ENCODE measurements at regions not wholly inside any gene's neighbourhood (a gene's known extent, or its start where the extent isn't known, plus 50 kb on each side); places are given as distances from the start of the nearest gene placed in this dataset.

DNA sequence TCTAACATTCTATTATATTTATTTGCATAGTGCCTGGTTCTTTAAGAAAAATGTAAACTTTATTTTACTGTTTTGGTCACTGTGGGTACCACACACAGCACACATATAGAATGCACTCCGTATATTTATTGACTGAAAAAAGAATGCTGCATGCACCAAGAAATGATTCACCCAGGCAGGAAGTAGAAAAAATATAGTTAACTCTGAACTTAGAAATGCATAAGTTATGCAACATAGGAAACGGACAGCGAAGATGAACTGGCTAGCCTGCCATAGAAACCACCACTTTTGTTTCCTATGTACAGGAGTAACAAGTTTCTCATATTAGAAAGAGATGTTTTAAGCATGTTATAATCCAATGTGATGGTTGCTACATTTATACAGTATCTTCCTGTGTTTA is 635.8 kb downstream of the DSC3 start:
- Histone ChIP-seq H3K4me3 (ENCODE audit: low read depth, low read length) (no peak overlapping the region), H3K27ac (ENCODE audit: extremely low read depth, low read depth, low read length) (no peak overlapping the region), H3K9me3 (ENCODE audit: control insufficient read depth, insufficient read depth, low read depth, low read length) (no peaks in the 10 kb centered on the region), H3K36me3 (ENCODE audit: control insufficient read depth in 2 of 2, insufficient read depth in 1 of 2, low read length in 2 of 2) (no peaks in the 10 kb centered on the region), H3K4me1 (ENCODE audit: control insufficient read depth, insufficient read depth, low read length) (no peaks in the 10 kb centered on the region)
- ChIA-PET POLR2A (no interaction called here), CTCF (no interaction called here)
- TF ChIP-seq ZNF521 (tag by site-specific recombination; IDR thresholded peaks at IDR 0.05): no peak
- TF ChIP-seq ZEB2 (tag by site-specific recombination; IDR thresholded peaks at IDR 0.05): no peak
- no peak for TF ChIP-seq ZNF18 (tag by site-specific recombination; IDR thresholded peaks at IDR 0.05)
- no peak for TF ChIP-seq GLI2 (tag by site-specific recombination; IDR thresholded peaks at IDR 0.05; ENCODE audit: borderline replicate concordance, low read depth)
- no peak for TF ChIP-seq ZIC2 (tag by site-specific recombination; IDR thresholded peaks at IDR 0.05)
- TF ChIP-seq, protein P1, sequence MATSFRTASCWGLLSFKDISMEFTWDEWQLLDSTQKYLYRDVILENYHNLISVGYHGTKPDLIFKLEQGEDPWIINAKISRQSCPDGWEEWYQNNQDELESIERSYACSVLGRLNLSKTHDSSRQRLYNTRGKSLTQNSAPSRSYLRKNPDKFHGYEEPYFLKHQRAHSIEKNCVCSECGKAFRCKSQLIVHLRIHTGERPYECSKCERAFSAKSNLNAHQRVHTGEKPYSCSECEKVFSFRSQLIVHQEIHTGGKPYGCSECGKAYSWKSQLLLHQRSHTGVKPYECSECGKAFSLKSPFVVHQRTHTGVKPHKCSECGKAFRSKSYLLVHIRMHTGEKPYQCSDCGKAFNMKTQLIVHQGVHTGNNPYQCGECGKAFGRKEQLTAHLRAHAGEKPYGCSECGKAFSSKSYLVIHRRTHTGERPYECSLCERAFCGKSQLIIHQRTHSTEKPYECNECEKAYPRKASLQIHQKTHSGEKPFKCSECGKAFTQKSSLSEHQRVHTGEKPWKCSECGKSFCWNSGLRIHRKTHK (tag by site-specific recombination; IDR thresholded peaks at IDR 0.05): no peak
- no peak for TF ChIP-seq HOXA7 (CRISPR knock-in tag; IDR thresholded peaks at IDR 0.05; ENCODE audit: borderline replicate concordance)
- no peak for TF ChIP-seq ZNF677 (tag by site-specific recombination; IDR thresholded peaks at IDR 0.05)
- TF ChIP-seq YY1 (tag by site-specific recombination; IDR thresholded peaks at IDR 0.05): no peak
- no peak for TF ChIP-seq ZNF214 (tag by site-specific recombination; IDR thresholded peaks at IDR 0.05; ENCODE audit: borderline replicate concordance)

DNA sequence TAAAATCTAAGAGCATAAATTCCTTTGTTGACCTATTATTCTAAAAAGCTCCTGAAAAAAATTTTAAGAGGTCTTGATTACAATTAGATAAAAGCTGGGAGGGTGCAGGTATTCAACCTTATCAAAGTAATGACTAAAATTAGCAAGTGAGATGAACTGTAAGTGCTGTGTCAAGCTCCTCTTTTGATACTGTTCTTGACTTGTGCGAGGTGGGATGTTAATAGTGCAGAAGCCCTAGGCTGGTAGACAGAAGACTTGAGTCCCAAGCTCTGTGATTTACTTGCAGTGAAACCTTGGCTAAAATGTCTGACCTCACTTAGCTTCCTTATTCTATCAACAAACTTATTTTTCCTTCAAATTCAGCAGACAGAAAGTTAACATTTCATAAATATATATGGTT is 637.5 kb downstream of the DSC3 start:
- Histone ChIP-seq H3K4me3 (ENCODE audit: low read depth, low read length) (no peak overlapping the region), H3K4me1 (ENCODE audit: control insufficient read depth, insufficient read depth, low read length) (no peaks in the 10 kb centered on the region), H3K36me3 (ENCODE audit: control insufficient read depth in 2 of 2, insufficient read depth in 1 of 2, low read length in 2 of 2) (no peaks in the 10 kb centered on the region), H3K27ac (ENCODE audit: extremely low read depth, low read depth, low read length) (no peak overlapping the region), H3K9me3 (ENCODE audit: control insufficient read depth, insufficient read depth, low read depth, low read length) (no peaks in the 10 kb centered on the region)
- ChIA-PET POLR2A (no interaction called here), CTCF (no interaction called here)
- no peak for TF ChIP-seq ZSCAN23 (tag by site-specific recombination; IDR thresholded peaks at IDR 0.05)
- no peak for TF ChIP-seq ZNF148 (tag by site-specific recombination; IDR thresholded peaks at IDR 0.05; ENCODE audit: borderline replicate concordance)
- TF ChIP-seq ZNF174 (tag by site-specific recombination; IDR thresholded peaks at IDR 0.05): no peak
- no peak for TF ChIP-seq ZNF121 (tag by site-specific recombination; IDR thresholded peaks at IDR 0.05)
- no peak for TF ChIP-seq SP2 (tag by site-specific recombination; IDR thresholded peaks at IDR 0.05)
- no peak for TF ChIP-seq CTCF (tag by site-specific recombination; IDR thresholded peaks at IDR 0.05)
- TF ChIP-seq ZNF248 (tag by site-specific recombination; IDR thresholded peaks at IDR 0.05): no peak
- TF ChIP-seq HOXD13 (CRISPR knock-in tag; IDR thresholded peaks at IDR 0.05; ENCODE audit: borderline replicate concordance): no peak
